Stimulated activated CD4-positive, alpha-beta T cell treated with anti-CD3 and anti-CD28 coated beads, Interleukin-1b, Interleukin-23, amount 100 ng/mL, for 4 hours (primary cell): ENCODE measurements at regions not wholly inside any gene's neighbourhood (a gene's known extent, or its start where the extent isn't known, plus 50 kb on each side); places are given as distances from the start of the nearest gene placed in this dataset.

ENCODE experiments used
- DNase-seq, 2 donors: peaks; one replicate each; pipeline ENCODE4 v3.0.0-alpha.2; 2020; ENCODE audit warnings: low read depth in 2 of 2

GRCh38 chr11:122451911-122452310 lies 203.6 kb upstream of the UBASH3B start:
- no peak for DNase-seq

- DNase-seq, result no peak
These were observed 213.9 kb upstream of the UBASH3B start for GRCh38 chr11:122441666-122442035.

GRCh38 chr11:122440811-122441665 lies 214.5 kb upstream of the UBASH3B start:
- DNase-seq, result no peak

GRCh38 chr11:122439866-122440810 lies 215.4 kb upstream of the UBASH3B start:
- DNase-seq, result no peak

- no peak for DNase-seq
These were observed 219.3 kb upstream of the UBASH3B start for GRCh38 chr11:122436188-122436555.

- DNase-seq, result no peak
These were observed 219.9 kb upstream of the UBASH3B start for GRCh38 chr11:122435540-122436187.

- no peak for DNase-seq
These were observed 220.7 kb upstream of the UBASH3B start for GRCh38 chr11:122434786-122435185.

- DNase-seq, result no peak
These were observed 225.0 kb upstream of the UBASH3B start for GRCh38 chr11:122430490-122430889.

- DNase-seq, result no peak
These were observed 229.4 kb upstream of the UBASH3B start for GRCh38 chr11:122426073-122426472.

GRCh38 chr11:122424636-122425035 lies 230.9 kb upstream of the UBASH3B start:
- no peak for DNase-seq

- DNase-seq, result no peak
These were observed 231.6 kb upstream of the UBASH3B start for GRCh38 chr11:122423886-122424285.

GRCh38 chr11:122423273-122423672 lies 232.2 kb upstream of the UBASH3B start:
- no peak for DNase-seq

- no peak for DNase-seq
These were observed 232.8 kb upstream of the UBASH3B start for GRCh38 chr11:122422682-122423081.

GRCh38 chr11:122421702-122422101 lies 233.8 kb upstream of the UBASH3B start:
- no peak for DNase-seq

- DNase-seq, result no peak
These were observed 237.5 kb upstream of the UBASH3B start for GRCh38 chr11:122418032-122418431.

GRCh38 chr11:122414406-122415018 lies 241.0 kb upstream of the UBASH3B start:
- DNase-seq, result no peak

GRCh38 chr11:122413677-122414076 lies 241.8 kb upstream of the UBASH3B start:
- no peak for DNase-seq

- DNase-seq, result no peak
These were observed 242.9 kb upstream of the UBASH3B start for GRCh38 chr11:122412581-122412980.

- no peak for DNase-seq
These were observed 249.1 kb upstream of the UBASH3B start for GRCh38 chr11:122406466-122406865.

- DNase-seq, result no peak
These were observed 249.8 kb upstream of the UBASH3B start for GRCh38 chr11:122405547-122406341.

GRCh38 chr11:122404571-122404970 lies 251.0 kb upstream of the UBASH3B start:
- DNase-seq, result no peak
